OCI-LY1 (cell line): ENCODE measurements at regions not wholly inside any gene's neighbourhood (a gene's known extent, or its start where the extent isn't known, plus 50 kb on each side); places are given as distances from the start of the nearest gene placed in this dataset.

ENCODE experiments used
- H2AFZ ChIP-seq: fragments of 200-600 bp; sonication (generic), shearing (Covaris generic); 2 replicates; pipeline ENCODE4 v1.6.0; 2014; ENCODE audit warnings: antibody characterized with exemption, mild to moderate bottlenecking, low read length
- H3F3A ChIP-seq: fragments of 200-600 bp; sonication (generic), shearing (Covaris generic); 2 replicates; pipeline ENCODE4 v1.6.0; 2014; ENCODE audit warnings: mild to moderate bottlenecking, antibody characterized with exemption, low read length, moderate library complexity; ENCODE audit not compliant: insufficient read depth
- H3K27ac ChIP-seq: fragments of 200-600 bp; sonication (generic); 2 replicates; pipeline ENCODE4 v1.5.1; 2014; ENCODE audit warnings: low read length, mixed run types, mild to moderate bottlenecking, low read depth; ENCODE audit not compliant: poor library complexity, severe bottlenecking
- H3K27me3 ChIP-seq: fragments of 200-600 bp; sonication (generic); 2 replicates; pipeline ENCODE4 v1.6.0; 2014; ENCODE audit warnings: antibody characterized with exemption, mild to moderate bottlenecking, low read length, moderate library complexity; ENCODE audit not compliant: insufficient read depth
- H3K36me3 ChIP-seq: fragments of 200-600 bp; sonication (generic); 2 replicates; pipeline ENCODE4 v1.6.1; 2014; ENCODE audit warnings: mild to moderate bottlenecking, antibody characterized with exemption, low read length, moderate library complexity, mixed read lengths; ENCODE audit not compliant: insufficient read depth
- H3K4me1 ChIP-seq: fragments of 200-600 bp; sonication (generic); 2 replicates; pipeline ENCODE4 v1.5.1; 2014; ENCODE audit warnings: mild to moderate bottlenecking, low read length, moderate library complexity; ENCODE audit not compliant: insufficient read depth, severe bottlenecking
- H3K4me2 ChIP-seq: fragments of 200-600 bp; sonication (generic), shearing (Covaris generic); 2 replicates; pipeline ENCODE4 v1.6.1; 2014; ENCODE audit warnings: low read length
- H3K4me3 ChIP-seq: fragments of 200-600 bp; sonication (generic); 2 replicates; pipeline ENCODE4 v1.5.1; 2014; ENCODE audit warnings: low read length, low read depth, mild to moderate bottlenecking, mixed read lengths; ENCODE audit not compliant: poor library complexity, severe bottlenecking
- H3K79me2 ChIP-seq: fragments of 200-600 bp; shearing (Covaris generic); 2 replicates; pipeline ENCODE4 v1.6.1; 2016; ENCODE audit warnings: mixed run types, low read length, mixed read lengths; ENCODE audit not compliant: insufficient read depth
- H3K9ac ChIP-seq: fragments of 200-600 bp; sonication (generic), shearing (Covaris generic); 2 replicates; pipeline ENCODE4 v1.6.1; 2014; ENCODE audit warnings: mild to moderate bottlenecking, low read length, mixed read lengths
- H3K9me2 ChIP-seq: fragments of 200-600 bp; sonication (generic), shearing (Covaris generic); 2 replicates; pipeline ENCODE4 v1.6.1; 2014; ENCODE audit warnings: low read depth, mild to moderate bottlenecking, low read length, mixed read lengths
- H3K9me3 ChIP-seq: fragments of 200-600 bp; shearing (Covaris generic); 2 replicates; pipeline ENCODE4 v1.6.1; 2014; ENCODE audit warnings: low read length, mixed read lengths
- H4K20me1 ChIP-seq: fragments of 200-600 bp; sonication (generic), shearing (Covaris generic); 2 replicates; pipeline ENCODE4 v1.6.0; 2016; ENCODE audit warnings: mild to moderate bottlenecking, low read length; ENCODE audit not compliant: insufficient read depth
- CTCF ChIP-seq: fragments of 200-600 bp; sonication (generic), shearing (Covaris generic); IDR thresholded peaks from 2 replicates; pipeline ENCODE4 v1.5.1; 2017; ENCODE audit warnings: mild to moderate bottlenecking, antibody characterized with exemption, low read length, moderate library complexity, mixed read lengths
- EZH2 ChIP-seq: fragments of 200-600 bp; sonication (generic), shearing (Covaris generic); IDR thresholded peaks from 2 replicates; pipeline ENCODE4 v1.8.0; 2017; ENCODE audit warnings: borderline replicate concordance, mixed run types, mild to moderate bottlenecking, antibody characterized with exemption, low read length, moderate library complexity, mixed read lengths

- no peaks in the 10 kb centered on the region for H3K9me2 ChIP-seq
- no peak for TF ChIP-seq CTCF
- no peak overlapping the region for H3K27ac ChIP-seq
- H3K9me3 ChIP-seq, result no peaks in the 10 kb centered on the region
- no peak overlapping the region for H3K4me2 ChIP-seq
- no peaks in the 10 kb centered on the region for H3K27me3 ChIP-seq
- no peak overlapping the region for H2AFZ ChIP-seq
- no peaks in the 10 kb centered on the region for H3K79me2 ChIP-seq
- H3K4me1 ChIP-seq, result no peaks in the 10 kb centered on the region
- H3K4me3 ChIP-seq, result no peak overlapping the region
- no peaks in the 10 kb centered on the region for H3K36me3 ChIP-seq
- no peak overlapping the region for H3K9ac ChIP-seq
- no peaks in the 10 kb centered on the region for H4K20me1 ChIP-seq
- no peaks in the 10 kb centered on the region for H3F3A ChIP-seq
Measured at GRCh38 chr19:13600091-13600490, 93.8 kb upstream of the CACNA1A start.

- no peaks in the 10 kb centered on the region for H3K9me2 ChIP-seq
- no peaks in the 10 kb centered on the region for H3F3A ChIP-seq
- H2AFZ ChIP-seq, result no peak overlapping the region
- H3K9ac ChIP-seq, result no peak overlapping the region
- H3K4me2 ChIP-seq, result no peak overlapping the region
- H3K4me1 ChIP-seq, result no peaks in the 10 kb centered on the region
- H3K79me2 ChIP-seq, result no peaks in the 10 kb centered on the region
- TF ChIP-seq EZH2, result no peak
- H3K9me3 ChIP-seq, result no peaks in the 10 kb centered on the region
- H3K27me3 ChIP-seq, result no peaks in the 10 kb centered on the region
- H3K27ac ChIP-seq, result no peak overlapping the region
- no peaks in the 10 kb centered on the region for H4K20me1 ChIP-seq
- no peaks in the 10 kb centered on the region for H3K36me3 ChIP-seq
- no peak overlapping the region for H3K4me3 ChIP-seq
Measured at GRCh38 chr19:13599681-13600080, 93.4 kb upstream of the CACNA1A start.

GRCh38 chr19:13598098-13598497 is 91.8 kb upstream of the CACNA1A start:
- H3K4me2 ChIP-seq, result no peak overlapping the region
- H3K27me3 ChIP-seq, result no peaks in the 10 kb centered on the region
- no peak overlapping the region for H3K4me3 ChIP-seq

More at GRCh38 chr19:13598098-13598497, 91.8 kb upstream of the CACNA1A start:
- Histone ChIP-seq H3F3A (no peaks in the 10 kb centered on the region), H3K9me3 (no peaks in the 10 kb centered on the region), H3K79me2 (no peaks in the 10 kb centered on the region), H3K9ac (no peak overlapping the region), H3K4me1 (no peaks in the 10 kb centered on the region), H3K27ac (no peak overlapping the region), H2AFZ (no peak overlapping the region), H3K36me3 (no peaks in the 10 kb centered on the region), H3K9me2 (no peaks in the 10 kb centered on the region), H4K20me1 (no peaks in the 10 kb centered on the region)
- no peak for TF ChIP-seq CTCF
- no peak for TF ChIP-seq EZH2
